GM13977 (cell line): ENCODE measurements at regions not wholly inside any gene's neighbourhood (a gene's known extent, or its start where the extent isn't known, plus 50 kb on each side); places are given as distances from the start of the nearest gene placed in this dataset.

Source experiments
- DNase-seq: peaks from one replicate; pipeline ENCODE4 v3.0.0; 2012; ENCODE audit warnings: low spot score
- in situ Hi-C: fragments of 300-500 bp; cut with MboI; formaldehyde crosslinking; loops from one replicate; pipeline ENCODE4 v1.12.0; 2022; ENCODE audit warnings: low sequenced_read_pairs, low pct_unique_long_range_greater_than_20kb, mixed read lengths, inconsistent platforms; ENCODE audit not compliant: unreplicated experiment
- TF ChIP-seq, protein P1 (sequence below): IDR thresholded peaks from 2 replicates; pipeline ENCODE4 v1.5.1; 2012; ENCODE audit warnings: mild to moderate bottlenecking, control low read depth; ENCODE audit not compliant: insufficient read depth; ENCODE audit errors: extremely low read depth, missing control alignments

DNA sequence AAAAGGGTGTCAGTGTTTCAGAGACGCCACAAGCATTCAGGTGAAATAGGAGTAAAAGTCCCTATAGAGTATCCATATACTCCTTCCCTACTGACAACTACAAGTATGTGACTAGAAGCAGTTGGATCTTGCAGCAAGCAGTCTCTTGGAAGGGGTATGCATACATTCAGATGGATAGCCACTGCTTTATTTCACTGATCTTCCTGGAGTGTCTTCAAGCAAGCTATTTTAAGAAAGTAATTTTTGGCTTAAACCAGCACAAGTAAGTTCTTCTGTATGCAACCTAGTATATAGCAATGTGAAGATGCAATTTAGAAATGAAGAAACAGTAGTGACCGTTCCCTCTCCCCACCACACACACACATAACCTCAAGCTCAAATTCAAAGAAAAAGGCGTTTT, 446.8 kb upstream of the CDH18 start:
- DNase-seq, result no peak
- TF ChIP-seq, protein P1, sequence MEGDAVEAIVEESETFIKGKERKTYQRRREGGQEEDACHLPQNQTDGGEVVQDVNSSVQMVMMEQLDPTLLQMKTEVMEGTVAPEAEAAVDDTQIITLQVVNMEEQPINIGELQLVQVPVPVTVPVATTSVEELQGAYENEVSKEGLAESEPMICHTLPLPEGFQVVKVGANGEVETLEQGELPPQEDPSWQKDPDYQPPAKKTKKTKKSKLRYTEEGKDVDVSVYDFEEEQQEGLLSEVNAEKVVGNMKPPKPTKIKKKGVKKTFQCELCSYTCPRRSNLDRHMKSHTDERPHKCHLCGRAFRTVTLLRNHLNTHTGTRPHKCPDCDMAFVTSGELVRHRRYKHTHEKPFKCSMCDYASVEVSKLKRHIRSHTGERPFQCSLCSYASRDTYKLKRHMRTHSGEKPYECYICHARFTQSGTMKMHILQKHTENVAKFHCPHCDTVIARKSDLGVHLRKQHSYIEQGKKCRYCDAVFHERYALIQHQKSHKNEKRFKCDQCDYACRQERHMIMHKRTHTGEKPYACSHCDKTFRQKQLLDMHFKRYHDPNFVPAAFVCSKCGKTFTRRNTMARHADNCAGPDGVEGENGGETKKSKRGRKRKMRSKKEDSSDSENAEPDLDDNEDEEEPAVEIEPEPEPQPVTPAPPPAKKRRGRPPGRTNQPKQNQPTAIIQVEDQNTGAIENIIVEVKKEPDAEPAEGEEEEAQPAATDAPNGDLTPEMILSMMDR, result no peak
- in situ Hi-C loops, result no loop called here

DNA sequence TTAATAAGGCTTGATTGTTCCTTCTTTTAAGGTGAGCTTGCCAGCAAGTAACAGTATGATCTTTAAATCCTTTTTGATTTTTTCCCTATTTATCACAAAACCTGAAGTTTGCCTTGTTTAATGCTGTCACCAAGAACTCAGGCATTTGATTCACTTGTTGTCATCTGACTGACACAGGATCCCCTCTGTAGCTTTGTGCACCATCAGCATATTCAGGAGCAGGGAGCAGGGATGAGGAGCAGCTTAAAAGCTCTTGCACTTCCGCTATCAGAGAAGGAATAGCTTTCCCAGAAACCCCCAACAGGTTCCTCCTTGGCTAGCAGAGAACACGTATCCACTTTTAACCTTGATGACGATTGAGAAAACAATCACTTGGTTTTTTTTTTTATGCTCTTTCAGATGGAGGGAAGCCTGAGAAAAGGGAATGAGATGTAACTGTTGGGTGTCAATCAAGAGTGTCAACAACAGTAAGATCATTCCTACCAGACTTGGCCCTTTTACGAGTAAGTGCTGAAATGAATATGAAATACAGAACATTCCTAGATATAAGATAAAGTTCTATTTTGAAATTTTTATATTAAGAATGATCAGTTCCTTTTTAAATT, 433.1 kb upstream of the CDH18 start:
- TF ChIP-seq, protein P1, result no peak
- in situ Hi-C loops, result no loop called here
- no peak for DNase-seq
